ENCODE measurements at regions not wholly inside any gene's neighbourhood (a gene's known extent, or its start where the extent isn't known, plus 50 kb on each side); places are given as distances from the start of the nearest gene placed in this dataset.

DNA sequence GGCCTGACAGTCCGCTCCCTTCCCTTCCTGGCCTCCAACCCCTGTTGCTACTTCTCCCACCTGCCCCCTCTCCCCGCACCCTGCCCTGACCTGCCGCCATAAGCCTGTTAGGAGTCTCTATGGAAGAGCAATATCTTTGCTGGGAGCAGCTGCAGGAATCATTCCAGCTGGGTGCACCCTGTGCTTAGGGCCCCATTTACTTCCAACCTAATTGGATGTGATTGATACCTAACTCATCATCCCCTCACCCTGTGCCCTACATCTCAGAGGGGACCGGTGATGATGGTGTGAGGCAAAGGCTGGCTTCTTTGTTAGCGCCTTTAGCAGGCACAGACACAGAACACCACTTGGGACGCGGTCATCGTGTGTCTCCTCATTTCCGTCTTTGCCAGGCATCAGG lies 80.0 kb upstream of the FAM180A start:
- DNase-seq: no peak

DNA sequence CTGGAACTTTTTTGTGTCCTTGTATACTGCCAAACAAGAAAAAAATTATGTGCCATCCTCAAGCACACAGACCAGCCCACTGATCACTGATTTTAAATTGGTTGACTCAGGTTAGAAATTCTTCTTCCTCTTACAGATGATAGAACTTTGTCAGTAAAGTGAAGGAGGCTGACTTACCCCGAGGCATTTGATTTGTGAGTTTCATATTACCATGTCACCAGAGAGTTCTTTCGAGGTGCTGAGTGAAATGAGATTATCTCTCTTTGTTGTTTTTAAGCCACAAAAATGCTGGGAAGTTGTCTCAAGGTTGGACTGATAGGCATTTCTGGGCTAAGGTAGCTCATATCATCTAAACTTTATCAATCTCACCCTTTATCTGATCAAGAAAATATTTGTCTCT lies 78.8 kb upstream of the FAM180A start:
- no peak for DNase-seq

DNA sequence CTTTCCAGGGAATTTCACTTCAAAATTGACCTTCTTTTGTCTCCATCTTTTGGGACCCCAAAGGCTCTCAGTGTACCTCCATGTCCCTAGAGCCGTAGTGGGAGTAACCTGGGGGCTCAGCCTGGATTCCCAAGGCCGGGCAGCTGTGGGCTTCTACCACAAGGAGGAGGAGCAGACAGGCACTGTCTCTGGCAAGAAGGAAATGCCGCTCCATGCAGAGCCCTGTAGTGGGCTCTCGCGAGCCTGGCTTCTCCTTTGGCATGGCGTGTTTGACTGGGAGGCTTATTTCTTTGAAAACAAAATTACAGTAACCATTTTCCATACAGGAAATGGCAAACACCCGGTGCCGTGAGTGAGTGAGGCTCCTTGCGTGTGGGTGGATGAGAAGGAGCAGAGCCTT lies 76.8 kb upstream of the FAM180A start:
- DNase-seq: no peak

DNA sequence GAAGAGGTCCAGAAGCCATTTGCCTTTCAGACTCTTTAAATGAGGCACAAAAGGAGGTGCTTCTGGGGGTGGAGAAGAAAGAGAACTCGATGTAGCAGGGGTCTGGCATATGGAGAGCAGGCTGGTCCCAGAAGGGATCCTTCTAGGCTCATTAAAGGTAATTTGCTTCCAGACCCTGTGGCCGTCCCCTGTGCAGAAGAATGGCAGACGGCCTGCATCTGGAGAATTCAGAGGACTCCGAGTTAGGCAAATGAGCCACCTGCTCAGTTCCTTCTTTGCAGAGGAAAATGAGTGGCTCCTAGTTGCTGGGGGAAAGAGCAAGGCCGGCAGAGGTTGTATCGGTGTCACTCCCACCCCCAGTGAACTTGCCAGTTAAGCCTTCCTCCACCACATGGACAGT lies 73.8 kb upstream of the FAM180A start:
- no peak for DNase-seq

DNA sequence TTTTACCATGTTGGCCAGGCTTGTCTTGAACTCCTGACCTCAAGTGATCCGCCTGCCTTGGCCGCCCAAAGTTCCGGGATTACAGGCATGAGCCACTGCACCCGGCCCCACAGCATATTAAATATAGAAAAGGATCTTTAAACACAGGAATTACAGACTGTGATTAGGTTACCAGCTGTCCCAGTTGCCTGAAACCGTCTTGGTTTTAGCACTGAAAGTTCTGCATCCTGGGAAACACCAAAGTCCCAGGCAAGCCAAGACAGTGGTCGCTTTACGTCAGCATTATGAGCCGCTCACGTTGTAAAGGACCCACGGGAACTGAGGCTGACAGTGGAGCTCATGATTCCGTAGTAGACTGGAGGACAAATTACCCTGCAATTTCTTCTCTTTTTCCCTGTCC lies 69.0 kb upstream of the FAM180A start:
- no peak for DNase-seq

DNA sequence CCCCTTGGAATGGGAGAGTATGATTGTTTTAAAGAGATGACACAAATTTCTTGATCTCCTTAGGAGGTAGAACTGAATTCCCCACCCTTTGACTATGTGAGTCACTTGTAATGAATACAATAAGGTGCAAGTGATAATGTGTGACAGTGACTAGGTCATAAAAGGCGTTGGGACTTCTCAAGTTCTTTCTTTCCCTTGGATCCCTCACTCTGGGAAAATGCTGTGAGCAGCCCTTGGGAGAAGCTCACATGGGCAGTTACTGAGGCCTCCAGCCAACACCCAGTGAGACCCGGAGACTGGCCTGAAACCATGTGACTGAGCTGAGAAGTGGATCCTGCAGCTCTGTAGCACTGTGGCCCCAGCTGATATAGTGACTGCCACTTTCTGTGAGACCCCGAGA lies 66.4 kb upstream of the FAM180A start:
- no peak for DNase-seq

DNA sequence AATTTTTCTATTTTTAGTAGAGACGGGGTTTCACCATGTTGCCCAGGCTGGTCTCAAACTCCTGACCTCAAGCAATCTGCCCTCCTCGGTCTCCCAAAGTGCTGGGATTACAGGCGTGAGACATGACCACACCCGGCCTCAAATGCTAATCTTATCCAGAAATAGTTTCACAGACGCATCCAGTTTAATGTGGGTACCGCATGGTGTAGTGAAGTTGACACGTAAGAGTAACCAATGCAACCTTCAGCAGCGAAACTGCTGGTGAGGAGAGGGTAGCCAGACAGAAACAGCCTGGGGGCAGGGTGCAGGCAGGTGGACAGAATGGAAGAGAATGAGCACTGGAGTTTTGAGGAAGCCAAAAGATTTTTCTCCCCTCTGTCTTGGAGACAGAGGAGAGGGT lies 63.5 kb upstream of the FAM180A start:
- no peak for DNase-seq

DNA sequence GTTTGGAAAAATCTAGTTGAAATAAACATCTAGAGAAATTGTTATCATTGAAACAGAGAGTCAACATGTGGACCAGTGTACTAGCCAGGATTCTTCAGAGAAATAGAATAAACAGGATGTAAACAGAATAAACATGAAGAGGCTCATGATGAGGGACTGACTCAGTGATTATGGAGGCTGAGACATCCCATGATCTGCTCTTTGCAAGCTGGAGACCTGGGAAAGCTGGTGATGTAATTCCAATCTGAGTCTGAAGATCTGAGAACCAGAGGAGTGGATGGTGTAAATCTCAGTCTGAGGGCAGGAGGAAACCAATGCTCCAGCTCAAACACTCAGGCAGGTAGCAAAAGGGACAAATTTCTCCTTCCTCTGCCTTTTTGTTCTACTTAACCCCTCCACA lies 62.9 kb upstream of the FAM180A start:
- DNase-seq: no peak

DNA sequence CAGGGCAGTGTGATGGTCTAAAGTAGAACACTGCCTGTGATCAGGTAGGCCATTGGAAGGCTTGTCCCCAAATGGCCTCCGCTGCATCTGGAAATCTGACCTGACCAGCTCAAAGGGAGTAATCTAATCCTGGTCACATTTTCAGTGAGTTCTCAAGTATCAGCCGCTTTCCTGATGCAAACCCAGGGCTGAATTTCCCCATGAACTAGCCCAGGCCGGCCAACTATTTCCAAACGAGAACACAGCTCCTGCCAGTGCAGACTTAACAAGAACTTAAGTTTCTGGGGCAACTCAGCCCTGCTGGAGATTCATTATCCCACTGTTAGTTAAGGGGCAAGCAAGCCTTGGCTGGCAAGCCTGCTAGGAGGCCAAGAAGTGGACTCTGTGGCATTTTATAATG lies 59.6 kb upstream of the FAM180A start:
- DNase-seq: no peak

DNA sequence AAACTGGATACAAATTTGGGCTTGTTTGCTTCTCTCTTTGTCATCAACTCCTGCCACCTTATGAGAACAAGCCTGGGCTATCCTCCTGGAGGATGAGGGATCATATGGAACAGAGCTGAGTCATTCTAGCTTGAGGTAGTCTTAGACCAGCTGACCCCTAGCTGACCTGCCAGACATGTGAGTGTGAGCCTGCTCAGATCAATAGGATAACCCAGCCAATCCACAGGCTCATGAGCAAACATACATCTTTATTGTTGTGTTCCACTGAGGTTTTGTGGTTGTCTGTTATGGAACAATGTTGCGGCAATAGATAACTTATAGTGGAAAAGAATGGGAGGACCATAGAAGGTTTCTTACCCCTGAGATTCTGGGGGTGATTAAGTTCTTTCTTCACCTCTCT lies 54.5 kb upstream of the FAM180A start:
- DNase-seq: no peak

DNA sequence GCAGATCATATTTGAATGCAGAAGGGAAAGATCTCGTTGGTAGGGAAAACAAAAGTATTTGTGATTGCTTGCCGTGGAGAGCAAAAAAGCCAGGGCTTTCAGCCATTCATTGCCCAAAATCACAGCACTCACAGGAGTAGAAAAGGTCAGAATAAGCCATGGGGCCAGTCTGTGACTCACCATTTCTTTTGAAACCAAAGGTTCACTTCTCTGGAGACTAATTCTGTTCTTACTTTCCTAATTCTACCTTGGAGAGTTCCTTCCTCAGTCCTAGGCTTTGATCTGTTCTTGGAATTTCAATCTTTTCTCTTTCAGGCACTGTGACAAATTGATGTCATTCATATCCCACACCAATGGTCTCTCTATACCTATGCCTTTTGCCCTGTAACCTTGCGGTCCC lies 54.1 kb upstream of the FAM180A start:
- no peak for DNase-seq

DNA sequence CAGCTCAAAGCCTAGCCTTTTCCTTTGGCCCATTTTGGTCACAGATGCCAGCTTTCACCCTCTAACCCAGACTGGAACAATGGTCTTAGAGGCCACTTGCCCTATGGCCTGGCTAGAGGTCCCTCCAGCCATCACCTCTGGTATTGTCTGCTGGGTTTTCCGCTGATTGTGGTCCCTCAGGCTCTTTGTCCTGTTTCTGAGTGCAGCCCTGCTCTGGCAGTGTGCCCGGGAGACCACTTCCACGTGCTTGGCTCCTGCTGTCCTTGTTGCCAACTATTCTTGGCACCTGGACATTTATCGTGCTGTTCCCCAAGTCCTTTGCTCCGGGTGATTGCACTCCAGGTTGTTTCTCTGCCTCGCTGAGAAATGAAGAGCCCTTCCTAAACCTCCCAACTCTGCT lies 53.3 kb upstream of the FAM180A start:
- no peak for DNase-seq

DNA sequence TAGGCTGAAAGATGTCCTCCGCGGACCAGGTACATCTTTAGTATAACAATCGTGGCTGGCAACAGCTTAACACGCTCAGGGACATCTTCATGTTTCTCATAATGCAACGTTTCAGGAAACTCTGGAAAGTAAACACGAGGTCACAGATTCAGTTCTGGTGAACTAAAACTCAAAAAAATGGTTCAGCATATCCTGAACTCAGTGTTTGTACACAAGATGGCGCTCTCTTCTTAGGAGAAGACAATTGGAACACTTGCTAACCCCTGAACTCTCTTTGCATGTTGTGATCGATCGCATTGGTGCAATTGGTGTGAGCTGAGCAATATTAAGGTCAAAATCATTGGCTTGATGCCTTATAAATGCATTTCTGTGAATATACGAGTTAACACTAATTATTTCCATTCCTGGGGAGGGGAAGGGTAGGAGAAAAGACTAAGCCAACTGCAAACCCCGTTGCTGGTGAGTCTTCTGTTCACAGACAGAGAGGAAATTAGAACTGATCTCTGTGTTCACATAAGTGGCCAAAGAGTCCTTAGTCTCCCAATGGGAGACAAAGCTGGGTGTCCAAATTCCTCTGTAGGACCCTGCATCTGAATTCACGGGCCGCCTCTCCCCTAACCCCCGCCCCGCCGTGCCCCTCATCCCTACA lies 52.6 kb upstream of the FAM180A start:
- DNase-seq: peak; percentile 64

DNA sequence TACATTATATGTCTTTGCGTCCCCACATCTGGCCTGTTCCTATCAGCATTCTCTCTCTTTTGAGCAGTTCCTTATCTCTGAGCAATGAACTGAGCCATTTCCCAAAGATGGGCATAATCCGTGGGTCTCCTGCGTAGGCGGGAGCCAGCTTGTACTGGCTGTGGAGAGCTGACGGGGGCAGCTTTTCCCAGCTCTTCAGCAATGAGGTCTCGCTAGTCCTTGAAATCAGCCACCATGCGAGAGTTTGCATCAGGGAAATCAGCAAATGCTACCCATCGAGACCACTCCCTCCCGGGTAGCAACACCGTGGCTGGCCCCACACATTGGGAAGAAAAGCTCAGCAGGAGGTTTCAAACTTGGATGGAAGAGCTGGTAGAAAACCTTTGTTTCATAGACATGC lies 51.9 kb upstream of the FAM180A start:
- no peak for DNase-seq

DNA sequence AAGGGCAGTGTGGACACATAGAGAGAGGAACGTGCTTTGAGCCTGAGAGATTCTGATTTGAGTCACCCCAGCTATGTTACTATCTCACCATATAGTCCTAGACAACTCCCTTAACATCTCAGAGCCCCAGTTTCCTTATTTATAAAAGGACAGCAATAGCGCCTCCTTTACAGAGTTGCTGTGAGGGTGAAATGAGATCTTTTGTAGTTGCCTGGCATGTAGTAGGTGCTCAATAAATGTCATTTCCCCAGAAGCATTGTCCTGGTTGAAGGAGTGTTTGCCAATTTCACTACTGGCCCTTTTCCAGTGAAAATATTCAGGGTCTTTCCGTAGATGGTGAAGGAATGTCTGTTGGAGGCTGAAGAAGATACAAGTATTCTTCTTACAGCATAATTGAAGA lies 51.3 kb upstream of the FAM180A start:
- no peak for DNase-seq
